ENCODE measurements at regions not wholly inside any gene's neighbourhood (a gene's known extent, or its start where the extent isn't known, plus 50 kb on each side); places are given as distances from the start of the nearest gene placed in this dataset.

- H3K4ac ChIP-seq (ENCODE audit: low read depth, low read length): no peak overlapping the region
- intact Hi-C loops (cut with micrococcal nuclease): no loop called here
- H3K36me3 ChIP-seq (ENCODE audit: control insufficient read depth, insufficient read depth, low read length): no peaks in the 10 kb centered on the region
- no peak overlapping the region for H2BK120ac ChIP-seq (ENCODE audit: low read depth, low read length)
- no peak overlapping the region for H2BK20ac ChIP-seq (ENCODE audit: low read depth, low read length)
- no peak overlapping the region for H3K9ac ChIP-seq (ENCODE audit: low read depth, low read length)
- H3K4me3 ChIP-seq (ENCODE audit: insufficient read depth, low read depth, low read length): no peak overlapping the region
- no peak overlapping the region for H4K5ac ChIP-seq (ENCODE audit: low read depth, low read length)
- no peak overlapping the region for H2AK5ac ChIP-seq (ENCODE audit: low read depth, low read length)
- no peaks in the 10 kb centered on the region for H3K9me1 ChIP-seq (ENCODE audit: insufficient read depth, low read length)
- no peak overlapping the region for H3K4me2 ChIP-seq (ENCODE audit: low read depth, low read length)
- no peak overlapping the region for H2AK9ac ChIP-seq (replicated peaks; ENCODE audit: low read depth, low read length, poor library complexity)
- CTCF ChIA-PET: no interaction called here
- no TSS peak for BruUV-seq (replicated peaks)
- in situ Hi-C loops (cut with MboI; ENCODE audit: low sequenced_read_pairs): no loop called here
- no peak overlapping the region for H4K8ac ChIP-seq (ENCODE audit: low read depth in 2 of 2, low read length in 2 of 2)
- WGBS, 2 experiments (ENCODE audit: extremely low coverage in 2 of 2, insufficient read length in 1 of 2): no CpG with 5 or more reads among the region's 2 CpGs
- dilution Hi-C loops (cut with HindIII; ENCODE audit: low sequenced_read_pairs, unreplicated experiment): no loop called here
- H2BK5ac ChIP-seq (ENCODE audit: low read depth, low read length, poor library complexity, severe bottlenecking): no peak overlapping the region
- H3K79me1 ChIP-seq (ENCODE audit: low read depth in 1 of 2, low read length in 2 of 2): no peaks in the 10 kb centered on the region
- H2BK15ac ChIP-seq (ENCODE audit: low read depth, low read length): no peak overlapping the region
- H3K27me3 ChIP-seq (ENCODE audit: control insufficient read depth, insufficient read depth, low read length): no peaks in the 10 kb centered on the region
- H3K14ac ChIP-seq (replicated peaks; ENCODE audit: low read depth, low read length): no peak overlapping the region
- DNase-seq: no peak
- POLR2A ChIA-PET (ENCODE audit: unreplicated experiment): no interaction called here
- no peak overlapping the region for H4K91ac ChIP-seq (ENCODE audit: insufficient read depth, low read depth, low read length)
- ATAC-seq (ENCODE audit: low read depth): no peak
- no peak overlapping the region for H3K23ac ChIP-seq (ENCODE audit: low read depth, low read length)
- H3K4me1 ChIP-seq (ENCODE audit: control insufficient read depth, insufficient read depth, low read length): no peaks in the 10 kb centered on the region
- TF ChIP-seq MAFK (IDR thresholded peaks at IDR 0.05; ENCODE audit: low read depth, low read length): no peak
- TF ChIP-seq FOS (IDR thresholded peaks at IDR 0.05; ENCODE audit: low read depth, low read length): no peak
- H3K18ac ChIP-seq (ENCODE audit: low read depth, low read length): no peak overlapping the region
- H4K20me1 ChIP-seq (ENCODE audit: insufficient read depth, low read length): no peaks in the 10 kb centered on the region
- H3K27ac ChIP-seq (ENCODE audit: insufficient read depth, low read length): no peak overlapping the region
- H3K56ac ChIP-seq (ENCODE audit: extremely low read depth, insufficient read depth, low read length): no peak overlapping the region
- no peak overlapping the region for H2AFZ ChIP-seq (replicated peaks; ENCODE audit: low read length, poor library complexity)
- H3K9me3 ChIP-seq (ENCODE audit: control insufficient read depth, insufficient read depth, low read length): no peaks in the 10 kb centered on the region
These were observed 386.6 kb upstream of the FGF16 start for GRCh38 chrX:77060572-77060971.

Measured in IMR-90 (cell line).